SK-N-SH (cell line): ENCODE measurements at regions not wholly inside any gene's neighbourhood (a gene's known extent, or its start where the extent isn't known, plus 50 kb on each side); places are given as distances from the start of the nearest gene placed in this dataset.

Source experiments
- CTCF ChIA-PET: fragments of 300-600, 350-600 bp; formaldehyde crosslinking; extraction: SDS; loops from one replicate; lab custom pipeline; 2021; lab: Yijun Ruan, JAX
- POLR2A ChIA-PET: fragments of 350-600 bp; sonication (Branson Sonifier 250); formaldehyde crosslinking; extraction: SDS; loops from one replicate; lab custom pipeline; 2020; ENCODE audit warnings: antibody characterized with exemption, inconsistent platforms; lab: Yijun Ruan, JAX
- DNase-seq: peaks from one replicate; pipeline ENCODE4 v3.0.0; 2012
- H2AFZ ChIP-seq: fragments of 200-600 bp; sonication (generic); 2 replicates; pipeline ENCODE4 v1.8.1; 2016; ENCODE audit warnings: antibody characterized with exemption, mild to moderate bottlenecking, low read depth
- H3F3A ChIP-seq: fragments of 200-600 bp; sonication (generic); replicated peaks from 2 replicates; pipeline ENCODE3; 2016; ENCODE audit warnings: antibody characterized with exemption, mild to moderate bottlenecking; ENCODE audit not compliant: insufficient read depth
- H3K27ac ChIP-seq, 2 experiments: fragments of 200-500 bp in 1 of 2; fragments of 200-600 bp in 1 of 2; sonication (Bioruptor generic) in 1 of 2; sonication (generic), shearing (Covaris generic) in 1 of 2; 2 replicates each; pipeline versions ENCODE4 v1.5.1 to v1.6.1; 2014 to 2016; ENCODE audit warnings: low read depth in 2 of 2, inconsistent platforms in 1 of 2, low read length in 1 of 2, mild to moderate bottlenecking in 1 of 2, mixed read lengths in 1 of 2
- H3K27me3 ChIP-seq: fragments of 200-600 bp; sonication (generic), shearing (Covaris generic); 2 replicates; pipeline ENCODE4 v1.6.1; 2016; ENCODE audit warnings: mixed run types; ENCODE audit not compliant: insufficient read depth
- H3K36me3 ChIP-seq, 2 experiments: fragments of 200-500 bp in 1 of 2; fragments of 200-600 bp in 1 of 2; sonication (Bioruptor generic) in 1 of 2; sonication (generic) in 1 of 2; replicated peaks in 1 of 2; 2 replicates each; pipeline versions ENCODE3 to v1.5.1; 2014 to 2016; ENCODE audit warnings: low read length in 1 of 2, mild to moderate bottlenecking in 1 of 2; ENCODE audit not compliant: insufficient read depth in 2 of 2, control insufficient read depth in 1 of 2
- H3K4me1 ChIP-seq, 2 experiments: fragments of 200-500 bp in 1 of 2; fragments of 200-600 bp in 1 of 2; sonication (Bioruptor generic) in 1 of 2; sonication (generic), shearing (Covaris generic) in 1 of 2; 2 replicates each; pipeline versions ENCODE4 v1.5.1 to v1.6.1; 2014 to 2016; ENCODE audit warnings: low read depth in 1 of 2, low read length in 1 of 2, mixed run types in 1 of 2; ENCODE audit not compliant: insufficient read depth in 2 of 2, control insufficient read depth in 1 of 2
- H3K4me2 ChIP-seq: fragments of 200-600 bp; sonication (generic), shearing (Covaris generic); 2 replicates; pipeline ENCODE4 v1.6.1; 2017; ENCODE audit warnings: mixed run types
- H3K4me3 ChIP-seq, 2 experiments: fragments of 200-500 bp in 1 of 2; fragments of 200-600 bp in 1 of 2; sonication (Bioruptor generic) in 1 of 2; sonication (generic), shearing (Covaris generic) in 1 of 2; 2 replicates each; pipeline versions ENCODE4 v1.5.1 to v1.8.1; 2014 to 2016; ENCODE audit warnings: low read depth in 2 of 2, inconsistent platforms in 1 of 2, low read length in 1 of 2, mild to moderate bottlenecking in 1 of 2, mixed read lengths in 1 of 2, moderate library complexity in 1 of 2
- H3K79me2 ChIP-seq: fragments of 200-600 bp; sonication (generic); 2 replicates; pipeline ENCODE4 v1.8.1; 2017; ENCODE audit warnings: mild to moderate bottlenecking; ENCODE audit not compliant: insufficient read depth
- H3K9ac ChIP-seq: fragments of 200-600 bp; sonication (generic); 2 replicates; pipeline ENCODE4 v1.6.1; 2017; ENCODE audit warnings: mixed run types
- H3K9me2 ChIP-seq: fragments of 200-600 bp; sonication (generic); 2 replicates; pipeline ENCODE4 v1.6.1; 2017; ENCODE audit warnings: mixed run types
- H3K9me3 ChIP-seq: fragments of 200-600 bp; sonication (generic); 2 replicates; pipeline ENCODE4 v1.6.1; 2017; ENCODE audit warnings: mixed run types, mild to moderate bottlenecking, moderate library complexity
- H4K20me1 ChIP-seq: fragments of 200-600 bp; sonication (generic); 2 replicates; pipeline ENCODE4 v1.6.1; 2017; ENCODE audit warnings: mild to moderate bottlenecking, mixed run types; ENCODE audit not compliant: insufficient read depth
- CHD2 ChIP-seq: fragments of 150-350 bp; IDR thresholded peaks from 2 replicates; pipeline ENCODE4 v1.6.1; 2018; ENCODE audit warnings: low read length; ENCODE audit not compliant: partially characterized antibody
- CTCF ChIP-seq: fragments of 200-600 bp; sonication (generic); IDR thresholded peaks from 2 replicates; pipeline ENCODE4 v1.6.1; 2017; ENCODE audit warnings: antibody characterized with exemption, mild to moderate bottlenecking, moderate library complexity
- EP300 ChIP-seq, 2 experiments: IDR thresholded peaks; 2 replicates each; pipeline versions ENCODE4 v1.4.0 to v1.6.1; 2012; ENCODE audit warnings: borderline replicate concordance in 1 of 2, low read depth in 1 of 2, low read length in 1 of 2
- EZH2phosphoT487 ChIP-seq: fragments of 200-600 bp; sonication (generic); IDR thresholded peaks from 2 replicates; pipeline ENCODE4 v1.6.1; 2017; ENCODE audit warnings: low read depth, mixed run types, mild to moderate bottlenecking, antibody characterized with exemption, moderate library complexity, borderline replicate concordance
- FOXJ3 ChIP-seq: sonication (generic); formaldehyde crosslinking; IDR thresholded peaks from 2 replicates; pipeline ENCODE4 v1.5.1; 2020; ENCODE audit warnings: mild to moderate bottlenecking, missing genetic modification reagents
- GABPA ChIP-seq: IDR thresholded peaks from 2 replicates; pipeline ENCODE4 v1.4.0; 2012; ENCODE audit warnings: low read depth, mild to moderate bottlenecking
- GATA2 ChIP-seq: sonication (generic); formaldehyde crosslinking; IDR thresholded peaks from 2 replicates; pipeline ENCODE4 v1.5.0; 2020; ENCODE audit warnings: mild to moderate bottlenecking, missing genetic modification reagents
- IRF3 ChIP-seq: fragments of 150-350 bp; IDR thresholded peaks from 2 replicates; pipeline ENCODE4 v1.6.1; 2016; ENCODE audit warnings: mild to moderate bottlenecking, low read depth, low read length
- JUND ChIP-seq: IDR thresholded peaks from 2 replicates; pipeline ENCODE4 v1.4.0; 2012
- NFIC ChIP-seq: IDR thresholded peaks from 2 replicates; pipeline ENCODE4 v1.4.0; 2012; ENCODE audit warnings: borderline replicate concordance
- POLR2AphosphoS5 ChIP-seq: IDR thresholded peaks from 2 replicates; pipeline ENCODE4 v1.6.1; 2012; ENCODE audit warnings: low read depth, low read length
- RAD21 ChIP-seq: IDR thresholded peaks from 2 replicates; pipeline ENCODE4 v1.6.1; 2012; ENCODE audit warnings: mild to moderate bottlenecking, low read length
- RFX5 ChIP-seq: IDR thresholded peaks from 2 replicates; pipeline ENCODE4 v1.6.1; 2012; ENCODE audit warnings: mild to moderate bottlenecking, improper control_type of control experiment, low read length
- RXRA ChIP-seq: IDR thresholded peaks from 2 replicates; pipeline ENCODE4 v1.4.0; 2012; ENCODE audit warnings: low read depth, mild to moderate bottlenecking, borderline replicate concordance
- TCF12 ChIP-seq: IDR thresholded peaks from 2 replicates; pipeline ENCODE4 v1.4.0; 2012
- USF1 ChIP-seq: IDR thresholded peaks from 2 replicates; pipeline ENCODE4 v1.4.0; 2012; ENCODE audit warnings: low read depth, borderline replicate concordance
- YY1 ChIP-seq: IDR thresholded peaks from 2 replicates; pipeline ENCODE4 v1.4.0; 2012; ENCODE audit warnings: low read depth, mild to moderate bottlenecking
- ZBTB33 ChIP-seq: IDR thresholded peaks from 2 replicates; pipeline ENCODE4 v1.4.0; 2012; ENCODE audit warnings: low read depth, borderline replicate concordance
- WGBS: methylation state at CpG from one replicate; pipeline ENCODE4 v1.1.6; 2017; ENCODE audit warnings: low lambda C conversion rate; 5-methylcytosine and 5-hydroxymethylcytosine counted together

GRCh38 chr18:35804377-35804776 is 168.1 kb upstream of the RMP24 start:
- ChIA-PET CTCF (no interaction called here), POLR2A (no interaction called here)
- H3K27me3 ChIP-seq, result no peaks in the 10 kb centered on the region
- no peak overlapping the region for H3K9ac ChIP-seq
- no peaks in the 10 kb centered on the region for H3K4me1 ChIP-seq
- no peaks in the 10 kb centered on the region for H3F3A ChIP-seq
- H3K9me3 ChIP-seq, result no peaks in the 10 kb centered on the region
- no peaks in the 10 kb centered on the region for H3K79me2 ChIP-seq
- H3K9me2 ChIP-seq, result no peaks in the 10 kb centered on the region
- TF ChIP-seq NFIC (no peak), GABPA (no peak), USF1 (no peak), CTCF (no peak), RAD21 (no peak), YY1 (no peak), CHD2 (no peak), JUND (no peak), FOXJ3 (CRISPR knock-in tag) (no peak), IRF3 (no peak), ZBTB33 (no peak), RFX5 (no peak), TCF12 (no peak), RXRA (no peak), GATA2 (CRISPR knock-in tag) (no peak), POLR2AphosphoS5 (no peak), EP300 (IDR thresholded peaks at IDR 0.05; ENCODE audit: borderline replicate concordance in 1 of 2, low read depth in 1 of 2, low read length in 1 of 2) (no peak), EZH2phosphoT487 (no peak)
- no peak overlapping the region for H3K4me3 ChIP-seq
- no peak overlapping the region for H3K27ac ChIP-seq
- H3K4me2 ChIP-seq, result no peak overlapping the region
- H2AFZ ChIP-seq, result no peak overlapping the region
- H4K20me1 ChIP-seq, result no peaks in the 10 kb centered on the region
- no peak for DNase-seq
- no peaks in the 10 kb centered on the region for H3K36me3 ChIP-seq
- 25% methylated on average over 2 of the region's 2 CpGs for WGBS
